ENCODE measurements at regions not wholly inside any gene's neighbourhood (a gene's known extent, or its start where the extent isn't known, plus 50 kb on each side); places are given as distances from the start of the nearest gene placed in this dataset.

GRCh38 chr10:117886766-117887165, 160.0 kb downstream of the RAB11FIP2 start:
- no peak overlapping the region for H2AFZ ChIP-seq
- no peaks in the 10 kb centered on the region for H3K4me1 ChIP-seq
- TF ChIP-seq, protein P1, sequence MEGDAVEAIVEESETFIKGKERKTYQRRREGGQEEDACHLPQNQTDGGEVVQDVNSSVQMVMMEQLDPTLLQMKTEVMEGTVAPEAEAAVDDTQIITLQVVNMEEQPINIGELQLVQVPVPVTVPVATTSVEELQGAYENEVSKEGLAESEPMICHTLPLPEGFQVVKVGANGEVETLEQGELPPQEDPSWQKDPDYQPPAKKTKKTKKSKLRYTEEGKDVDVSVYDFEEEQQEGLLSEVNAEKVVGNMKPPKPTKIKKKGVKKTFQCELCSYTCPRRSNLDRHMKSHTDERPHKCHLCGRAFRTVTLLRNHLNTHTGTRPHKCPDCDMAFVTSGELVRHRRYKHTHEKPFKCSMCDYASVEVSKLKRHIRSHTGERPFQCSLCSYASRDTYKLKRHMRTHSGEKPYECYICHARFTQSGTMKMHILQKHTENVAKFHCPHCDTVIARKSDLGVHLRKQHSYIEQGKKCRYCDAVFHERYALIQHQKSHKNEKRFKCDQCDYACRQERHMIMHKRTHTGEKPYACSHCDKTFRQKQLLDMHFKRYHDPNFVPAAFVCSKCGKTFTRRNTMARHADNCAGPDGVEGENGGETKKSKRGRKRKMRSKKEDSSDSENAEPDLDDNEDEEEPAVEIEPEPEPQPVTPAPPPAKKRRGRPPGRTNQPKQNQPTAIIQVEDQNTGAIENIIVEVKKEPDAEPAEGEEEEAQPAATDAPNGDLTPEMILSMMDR (IDR thresholded peaks at IDR 0.05): no peak
- no peak overlapping the region for H3K4me3 ChIP-seq (ENCODE audit: low read depth, low read length)
- no peak overlapping the region for H3K4me2 ChIP-seq (ENCODE audit: low read length)
- H3K36me3 ChIP-seq (ENCODE audit: control insufficient read depth, insufficient read depth, low read length): no peaks in the 10 kb centered on the region
- no peaks in the 10 kb centered on the region for H3K27me3 ChIP-seq (ENCODE audit: control insufficient read depth, insufficient read depth, low read length)
- no peak overlapping the region for H3K9ac ChIP-seq
- H3K9me3 ChIP-seq (ENCODE audit: control insufficient read depth, low read length): no peaks in the 10 kb centered on the region
- no peak overlapping the region for H3K27ac ChIP-seq
- H3K79me2 ChIP-seq: no peaks in the 10 kb centered on the region

DNA sequence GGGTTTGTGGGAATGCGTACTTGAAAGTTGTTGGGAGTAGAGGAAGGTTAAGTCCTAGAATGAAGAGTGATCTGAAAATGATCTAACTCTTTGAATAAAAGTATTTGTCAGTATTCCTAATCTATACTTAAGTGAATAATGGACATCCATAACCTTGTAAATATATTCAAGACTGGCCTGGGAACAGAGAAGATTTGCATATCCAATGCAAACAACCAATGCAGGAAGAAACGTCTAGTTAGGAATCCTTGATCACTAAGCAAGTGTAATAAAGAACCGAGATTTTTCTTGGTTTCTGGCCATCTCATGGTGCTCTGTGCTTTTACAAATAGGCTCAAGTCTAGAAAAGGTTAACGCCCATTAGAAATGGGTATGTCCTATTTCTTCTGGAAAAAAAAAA, 157.1 kb downstream of the RAB11FIP2 start:
- Histone ChIP-seq H3K27me3 (ENCODE audit: control insufficient read depth, insufficient read depth, low read length) (no peaks in the 10 kb centered on the region), H3K9ac (no peak overlapping the region), H3K27ac (no peak overlapping the region), H2AFZ (no peak overlapping the region), H3K36me3 (ENCODE audit: control insufficient read depth, insufficient read depth, low read length) (no peaks in the 10 kb centered on the region), H3K4me2 (ENCODE audit: low read length) (no peak overlapping the region), H3K4me3 (ENCODE audit: low read depth, low read length) (no peak overlapping the region), H3K9me3 (ENCODE audit: control insufficient read depth, low read length) (no peaks in the 10 kb centered on the region), H3K4me1 (no peaks in the 10 kb centered on the region), H3K79me2 (no peaks in the 10 kb centered on the region)
- TF ChIP-seq, protein P1 (IDR thresholded peaks at IDR 0.05): no peak

GRCh38 chr10:117892681-117893220, 154.0 kb downstream of the RAB11FIP2 start:
- H3K9ac ChIP-seq: no peak overlapping the region
- TF ChIP-seq, protein P1 (IDR thresholded peaks at IDR 0.05): no peak
- no peak overlapping the region for H2AFZ ChIP-seq
- H3K27ac ChIP-seq: no peak overlapping the region
- H3K36me3 ChIP-seq (ENCODE audit: control insufficient read depth, insufficient read depth, low read length): no peaks in the 10 kb centered on the region
- H3K4me1 ChIP-seq: no peaks in the 10 kb centered on the region
- no peak overlapping the region for H3K4me2 ChIP-seq (ENCODE audit: low read length)
- no peak overlapping the region for H3K4me3 ChIP-seq (ENCODE audit: low read depth, low read length)
- H3K9me3 ChIP-seq (ENCODE audit: control insufficient read depth, low read length): no peaks in the 10 kb centered on the region
- H3K27me3 ChIP-seq (ENCODE audit: control insufficient read depth, insufficient read depth, low read length): no peaks in the 10 kb centered on the region
- no peaks in the 10 kb centered on the region for H3K79me2 ChIP-seq

DNA sequence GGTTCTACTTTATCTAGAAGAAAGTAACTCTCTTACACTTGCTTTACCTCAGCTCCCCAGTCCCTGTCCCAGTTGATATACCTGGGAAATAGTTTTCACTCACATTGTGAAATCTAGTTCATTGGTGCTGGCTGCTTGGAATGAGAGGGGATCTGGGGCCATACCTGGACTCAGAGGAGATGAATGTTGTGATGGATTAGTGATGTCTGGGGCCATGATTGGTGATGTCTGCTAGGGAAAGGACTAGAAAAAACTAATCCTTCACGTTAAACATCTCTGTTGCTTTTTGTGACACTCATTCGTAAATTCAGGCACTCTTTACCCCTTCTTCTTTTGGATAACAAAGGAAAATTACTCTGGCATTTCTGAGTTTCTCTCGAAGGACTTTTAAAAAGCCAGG, 152.4 kb downstream of the RAB11FIP2 start:
- no peak overlapping the region for H3K4me2 ChIP-seq (ENCODE audit: low read length)
- H3K27ac ChIP-seq: no peak overlapping the region
- H2AFZ ChIP-seq: no peak overlapping the region
- no peaks in the 10 kb centered on the region for H3K27me3 ChIP-seq (ENCODE audit: control insufficient read depth, insufficient read depth, low read length)
- H3K9me3 ChIP-seq (ENCODE audit: control insufficient read depth, low read length): no peaks in the 10 kb centered on the region
- H3K4me1 ChIP-seq: no peaks in the 10 kb centered on the region
- H3K36me3 ChIP-seq (ENCODE audit: control insufficient read depth, insufficient read depth, low read length): no peaks in the 10 kb centered on the region
- no peaks in the 10 kb centered on the region for H3K79me2 ChIP-seq
- no peak overlapping the region for H3K9ac ChIP-seq
- TF ChIP-seq, protein P1 (IDR thresholded peaks at IDR 0.05): no peak
- no peak overlapping the region for H3K4me3 ChIP-seq (ENCODE audit: low read depth, low read length)

- Histone ChIP-seq H3K4me3 (ENCODE audit: low read depth, low read length) (no peak overlapping the region), H3K4me1 (no peaks in the 10 kb centered on the region), H3K27ac (no peak overlapping the region), H3K27me3 (ENCODE audit: control insufficient read depth, insufficient read depth, low read length) (no peaks in the 10 kb centered on the region), H3K36me3 (ENCODE audit: control insufficient read depth, insufficient read depth, low read length) (no peaks in the 10 kb centered on the region), H3K9me3 (ENCODE audit: control insufficient read depth, low read length) (no peaks in the 10 kb centered on the region), H3K79me2 (no peaks in the 10 kb centered on the region), H2AFZ (no peak overlapping the region), H3K4me2 (ENCODE audit: low read length) (no peak overlapping the region), H3K9ac (no peak overlapping the region)
- TF ChIP-seq, protein P1 (IDR thresholded peaks at IDR 0.05): no peak
Observed at GRCh38 chr10:117896517-117896916, 150.2 kb downstream of the RAB11FIP2 start.

Measured in parathyroid adenoma (tissue), 2 donors.